ENCODE measurements at regions not wholly inside any gene's neighbourhood (a gene's known extent, or its start where the extent isn't known, plus 50 kb on each side); places are given as distances from the start of the nearest gene placed in this dataset.

DNA sequence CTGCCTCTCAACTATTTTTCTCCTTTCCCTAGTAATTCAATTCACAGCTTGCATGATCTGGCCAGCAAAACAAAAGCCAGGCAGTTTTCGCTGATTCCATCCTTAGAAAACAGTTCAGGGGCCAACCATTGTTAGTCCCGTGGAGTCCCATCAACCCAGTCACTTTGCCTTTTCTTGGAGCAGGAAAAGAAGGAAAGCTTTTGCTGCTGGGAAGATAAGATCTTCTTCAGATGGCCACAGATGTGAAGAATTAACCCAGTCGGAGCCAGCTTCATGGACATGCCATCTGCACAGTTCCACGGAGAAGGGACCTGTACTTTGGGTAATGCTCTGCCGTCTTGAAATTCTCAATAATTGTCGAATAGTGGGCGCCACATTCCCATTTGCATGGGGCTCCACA, 76.9 kb upstream of the TSHZ2 start:
- H3K9me3 ChIP-seq: no peaks in the 10 kb centered on the region
- no peaks in the 10 kb centered on the region for H3K27me3 ChIP-seq
- no peak overlapping the region for H3K4me3 ChIP-seq
- DNase-seq: no peak
- no peak overlapping the region for H3K27ac ChIP-seq
- peaks cover 0 to 3% (median 0%) of the 10 kb centered on the region in 4 donors for H3K4me1 ChIP-seq
- TF ChIP-seq, protein P1, sequence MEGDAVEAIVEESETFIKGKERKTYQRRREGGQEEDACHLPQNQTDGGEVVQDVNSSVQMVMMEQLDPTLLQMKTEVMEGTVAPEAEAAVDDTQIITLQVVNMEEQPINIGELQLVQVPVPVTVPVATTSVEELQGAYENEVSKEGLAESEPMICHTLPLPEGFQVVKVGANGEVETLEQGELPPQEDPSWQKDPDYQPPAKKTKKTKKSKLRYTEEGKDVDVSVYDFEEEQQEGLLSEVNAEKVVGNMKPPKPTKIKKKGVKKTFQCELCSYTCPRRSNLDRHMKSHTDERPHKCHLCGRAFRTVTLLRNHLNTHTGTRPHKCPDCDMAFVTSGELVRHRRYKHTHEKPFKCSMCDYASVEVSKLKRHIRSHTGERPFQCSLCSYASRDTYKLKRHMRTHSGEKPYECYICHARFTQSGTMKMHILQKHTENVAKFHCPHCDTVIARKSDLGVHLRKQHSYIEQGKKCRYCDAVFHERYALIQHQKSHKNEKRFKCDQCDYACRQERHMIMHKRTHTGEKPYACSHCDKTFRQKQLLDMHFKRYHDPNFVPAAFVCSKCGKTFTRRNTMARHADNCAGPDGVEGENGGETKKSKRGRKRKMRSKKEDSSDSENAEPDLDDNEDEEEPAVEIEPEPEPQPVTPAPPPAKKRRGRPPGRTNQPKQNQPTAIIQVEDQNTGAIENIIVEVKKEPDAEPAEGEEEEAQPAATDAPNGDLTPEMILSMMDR (IDR thresholded peaks at IDR 0.05): no peak
- intact Hi-C loops (cut with DNase I; ENCODE audit: low total_unique reads): no loop called here
- no peaks in the 10 kb centered on the region for H3K36me3 ChIP-seq

GRCh38 chr20:52893498-52893897, 78.7 kb upstream of the TSHZ2 start:
- TF ChIP-seq, protein P1 (IDR thresholded peaks at IDR 0.05): no peak
- Histone ChIP-seq H3K4me3 (no peak overlapping the region), H3K9me3 (no peaks in the 10 kb centered on the region), H3K27ac (no peak overlapping the region), H3K27me3 (no peaks in the 10 kb centered on the region), H3K36me3 (no peaks in the 10 kb centered on the region), H3K4me1 (peaks cover 0 to 3% (median 0%) of the 10 kb centered on the region in 4 donors)
- DNase-seq: no peak
- intact Hi-C loops (cut with DNase I; ENCODE audit: low total_unique reads): no loop called here

- no peak for DNase-seq
- intact Hi-C loops (cut with DNase I; ENCODE audit: low total_unique reads): no loop called here
- Histone ChIP-seq H3K4me1 (peaks cover 0 to 3% (median 0%) of the 10 kb centered on the region in 4 donors), H3K27ac (no peak overlapping the region), H3K9me3 (no peaks in the 10 kb centered on the region), H3K36me3 (no peaks in the 10 kb centered on the region), H3K27me3 (no peaks in the 10 kb centered on the region), H3K4me3 (no peak overlapping the region)
- TF ChIP-seq, protein P1 (IDR thresholded peaks at IDR 0.05): no peak
These were observed 80.1 kb upstream of the TSHZ2 start for GRCh38 chr20:52892023-52892422.

- no peaks in the 10 kb centered on the region for H3K4me1 ChIP-seq
- H3K4me3 ChIP-seq: no peak overlapping the region
- H3K9me3 ChIP-seq: no peaks in the 10 kb centered on the region
- TF ChIP-seq, protein P1 (IDR thresholded peaks at IDR 0.05): no peak
- intact Hi-C loops (cut with DNase I; ENCODE audit: low total_unique reads): no loop called here
- H3K27ac ChIP-seq: no peak overlapping the region
- no peaks in the 10 kb centered on the region for H3K27me3 ChIP-seq
- H3K36me3 ChIP-seq: no peaks in the 10 kb centered on the region
- DNase-seq: no peak
These were observed 82.0 kb upstream of the TSHZ2 start for GRCh38 chr20:52890130-52890529.

DNA sequence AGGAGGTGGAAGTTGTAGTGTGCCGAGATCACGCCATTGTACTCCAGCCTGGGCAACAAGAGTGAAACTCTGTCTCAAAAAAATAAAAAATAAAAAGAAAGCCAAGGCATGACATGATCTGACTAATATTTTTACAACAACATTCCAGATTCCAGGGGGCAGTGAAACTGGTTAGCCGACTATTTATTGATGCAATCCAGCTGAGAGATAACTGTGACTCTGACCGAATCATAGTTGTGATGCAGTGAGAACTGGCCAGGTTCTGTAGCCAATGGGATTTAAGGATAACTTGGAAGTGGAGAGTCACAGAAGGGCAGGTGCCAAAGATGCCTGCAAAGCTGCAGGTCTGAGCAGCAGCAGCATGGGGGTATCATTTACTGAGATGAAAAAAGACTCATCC, 82.9 kb upstream of the TSHZ2 start:
- DNase-seq: no peak
- no peaks in the 10 kb centered on the region for H3K4me1 ChIP-seq
- no peak overlapping the region for H3K27ac ChIP-seq
- H3K4me3 ChIP-seq: no peak overlapping the region
- no peaks in the 10 kb centered on the region for H3K27me3 ChIP-seq
- TF ChIP-seq, protein P1 (IDR thresholded peaks at IDR 0.05): no peak
- H3K9me3 ChIP-seq: no peaks in the 10 kb centered on the region
- intact Hi-C loops (cut with DNase I; ENCODE audit: low total_unique reads): no loop called here
- H3K36me3 ChIP-seq: no peaks in the 10 kb centered on the region

DNA sequence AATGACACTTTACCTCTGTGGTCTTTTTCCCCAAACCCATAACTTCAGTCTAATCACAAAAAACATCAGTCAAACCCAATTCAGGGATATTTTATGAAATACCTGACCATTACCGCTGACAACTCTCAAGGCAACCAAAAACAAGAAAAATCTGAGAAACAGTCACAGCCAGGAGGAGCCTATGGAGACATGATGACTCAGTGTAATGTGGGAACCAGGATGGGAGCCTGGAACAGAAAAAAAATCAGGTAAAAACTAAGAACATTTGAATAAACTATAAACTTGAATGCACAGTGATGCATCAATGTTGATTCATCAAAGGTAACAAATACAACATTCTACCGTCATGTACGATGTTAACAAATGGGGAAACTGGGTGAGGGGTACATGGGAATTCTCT, 84.1 kb upstream of the TSHZ2 start:
- no peaks in the 10 kb centered on the region for H3K36me3 ChIP-seq
- H3K9me3 ChIP-seq: no peaks in the 10 kb centered on the region
- DNase-seq: no peak
- H3K4me1 ChIP-seq: no peaks in the 10 kb centered on the region
- intact Hi-C loops (cut with DNase I; ENCODE audit: low total_unique reads): no loop called here
- TF ChIP-seq, protein P1 (IDR thresholded peaks at IDR 0.05): no peak
- H3K27ac ChIP-seq: no peak overlapping the region
- H3K4me3 ChIP-seq: no peak overlapping the region
- H3K27me3 ChIP-seq: no peaks in the 10 kb centered on the region

All from tibial artery (tissue), 4 donors.